ENCODE measurements at regions not wholly inside any gene's neighbourhood (a gene's known extent, or its start where the extent isn't known, plus 50 kb on each side); places are given as distances from the start of the nearest gene placed in this dataset.

DNA sequence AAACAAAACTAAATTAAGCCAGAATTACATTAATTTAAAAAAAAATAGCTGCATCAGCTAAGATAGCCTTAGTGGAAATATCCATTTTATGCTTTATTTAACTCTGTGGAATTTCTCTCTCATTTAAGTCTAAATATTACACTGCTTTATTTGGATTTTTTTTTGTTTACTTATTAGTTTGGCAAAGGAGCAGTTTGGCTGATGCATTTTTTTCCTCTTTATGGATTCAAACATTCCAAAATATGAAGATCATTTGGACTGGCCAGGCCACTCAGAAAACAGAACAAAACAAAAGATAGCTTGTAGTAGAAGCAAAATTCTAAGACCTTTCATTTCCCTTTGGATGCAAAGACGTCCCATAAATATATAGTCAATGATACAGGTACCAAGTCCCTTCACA, 707.3 kb upstream of the UBE2E2 start:
- Histone ChIP-seq H3K4ac (ENCODE audit: low read depth, low read length) (no peak overlapping the region), H3K79me1 (ENCODE audit: insufficient read depth, low read depth, low read length, poor library complexity, severe bottlenecking) (no peaks in the 10 kb centered on the region), H3K4me2 (ENCODE audit: insufficient read depth, insufficient read length, low read length) (no peak overlapping the region), H3K27me3 (ENCODE audit: insufficient read depth, low read length) (peaks cover 2% of the 10 kb centered on the region; the same call in 1 of the 2 replicates), H3K56ac (ENCODE audit: insufficient read length, low read depth, low read length) (no peak overlapping the region), H4K8ac (replicated peaks; ENCODE audit: insufficient read length, low read depth, low read length) (no peak overlapping the region), H2BK5ac (ENCODE audit: insufficient read length, low read length) (no peak overlapping the region), H2AK5ac (ENCODE audit: insufficient read length, low read length) (no peak overlapping the region), H4K5ac (ENCODE audit: insufficient read length, low read depth, low read length) (no peak overlapping the region), H3K23me2 (ENCODE audit: insufficient read length, low read depth, low read length, poor library complexity, severe bottlenecking) (no peaks in the 10 kb centered on the region), H3K4me1 (ENCODE audit: insufficient read depth, low read length) (no peaks in the 10 kb centered on the region), H3K14ac (ENCODE audit: insufficient read depth, low read length) (no peak overlapping the region), H2AFZ (ENCODE audit: low read length) (no peak overlapping the region), H2BK12ac (ENCODE audit: insufficient read length, low read depth, low read length) (no peak overlapping the region), H4K20me1 (ENCODE audit: control insufficient read depth, insufficient read depth, insufficient read length) (no peaks in the 10 kb centered on the region), H3K27ac (ENCODE audit: insufficient read length, low read depth, low read length) (no peak overlapping the region), H3T11ph (ENCODE audit: low read length) (no peak overlapping the region), H3K23ac (ENCODE audit: insufficient read length, low read depth, low read length) (no peak overlapping the region), H4K91ac (ENCODE audit: insufficient read length, low read depth, low read length) (no peak overlapping the region), H2BK20ac (ENCODE audit: low read depth, low read length, poor library complexity, severe bottlenecking) (no peak overlapping the region), H3K18ac (ENCODE audit: insufficient read length, low read depth, low read length) (no peak overlapping the region), H2BK15ac (ENCODE audit: low read depth, low read length) (no peak overlapping the region), H3K79me2 (ENCODE audit: insufficient read depth, low read length) (no peaks in the 10 kb centered on the region), H3K9ac (ENCODE audit: extremely low read depth, insufficient read length, low read length) (no peak overlapping the region), H2BK120ac (ENCODE audit: low read depth, low read length, poor library complexity, severe bottlenecking) (no peak overlapping the region), H3K9me3 (ENCODE audit: control insufficient read depth, low read depth, low read length) (no peaks in the 10 kb centered on the region)
- WGBS (ENCODE audit: extremely low coverage, insufficient read length, low lambda C conversion rate): no CpG with 5 or more reads among the region's 1 CpG
- Mint-ChIP-seq H3K36me3 (ENCODE audit: insufficient read depth in 1 of 3, low read depth in 3 of 3) (peaks cover 0 to 2% (median 0%) of the 10 kb centered on the region in 3 experiments; a peak in 1 of 7 replicates), H3K27me3 (ENCODE audit: low read depth) (peaks cover 22% of the 10 kb centered on the region), H3K9me3 (no peaks in the 10 kb centered on the region), H3K4me3 (no peak overlapping the region; a peak in 1 of 5 replicates), H3K27ac (no peak overlapping the region), H3K4me1 (peaks cover 18 to 19% of the 10 kb centered on the region in 2 experiments)
- no peak for DNase-seq
- TF ChIP-seq, protein P1, sequence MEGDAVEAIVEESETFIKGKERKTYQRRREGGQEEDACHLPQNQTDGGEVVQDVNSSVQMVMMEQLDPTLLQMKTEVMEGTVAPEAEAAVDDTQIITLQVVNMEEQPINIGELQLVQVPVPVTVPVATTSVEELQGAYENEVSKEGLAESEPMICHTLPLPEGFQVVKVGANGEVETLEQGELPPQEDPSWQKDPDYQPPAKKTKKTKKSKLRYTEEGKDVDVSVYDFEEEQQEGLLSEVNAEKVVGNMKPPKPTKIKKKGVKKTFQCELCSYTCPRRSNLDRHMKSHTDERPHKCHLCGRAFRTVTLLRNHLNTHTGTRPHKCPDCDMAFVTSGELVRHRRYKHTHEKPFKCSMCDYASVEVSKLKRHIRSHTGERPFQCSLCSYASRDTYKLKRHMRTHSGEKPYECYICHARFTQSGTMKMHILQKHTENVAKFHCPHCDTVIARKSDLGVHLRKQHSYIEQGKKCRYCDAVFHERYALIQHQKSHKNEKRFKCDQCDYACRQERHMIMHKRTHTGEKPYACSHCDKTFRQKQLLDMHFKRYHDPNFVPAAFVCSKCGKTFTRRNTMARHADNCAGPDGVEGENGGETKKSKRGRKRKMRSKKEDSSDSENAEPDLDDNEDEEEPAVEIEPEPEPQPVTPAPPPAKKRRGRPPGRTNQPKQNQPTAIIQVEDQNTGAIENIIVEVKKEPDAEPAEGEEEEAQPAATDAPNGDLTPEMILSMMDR (conservative IDR thresholded peaks at IDR 0.05): no peak
